Type B pancreatic cell (in vitro differentiated cells): ENCODE measurements at regions not wholly inside any gene's neighbourhood (a gene's known extent, or its start where the extent isn't known, plus 50 kb on each side); places are given as distances from the start of the nearest gene placed in this dataset.

ENCODE experiments used
- DNase-seq: peaks from one replicate; pipeline ENCODE4 v3.0.0; 2021; ENCODE audit warnings: mixed read lengths; ENCODE audit not compliant: unreplicated experiment; ENCODE audit errors: extremely low spot score
- H3K27ac Mint-ChIP-seq: 2 replicates; pipeline ENCODE4 v1.8.0; 2021; ENCODE audit warnings: mild to moderate bottlenecking, mixed read lengths
- H3K27me3 Mint-ChIP-seq: 2 replicates; pipeline ENCODE4 v1.8.0; 2021; ENCODE audit warnings: mixed read lengths
- H3K36me3 Mint-ChIP-seq: 2 replicates; pipeline ENCODE4 v1.8.0; 2021; ENCODE audit warnings: mixed read lengths
- H3K4me1 Mint-ChIP-seq: one replicate; pipeline ENCODE4 v1.8.0; 2021; ENCODE audit warnings: mixed read lengths; ENCODE audit not compliant: unreplicated experiment
- H3K4me3 Mint-ChIP-seq: 2 replicates; pipeline ENCODE4 v1.8.0; 2021; ENCODE audit warnings: mild to moderate bottlenecking, mixed read lengths
- H3K9me3 Mint-ChIP-seq: 2 replicates; pipeline ENCODE4 v1.8.0; 2021; ENCODE audit warnings: mixed read lengths
- TF ChIP-seq, protein P1 (sequence below): fragments of 200-600 bp; sonication (generic); conservative IDR thresholded peaks from 2 replicates; pipeline ENCODE4 v1.5.0; 2021; ENCODE audit warnings: antibody characterized with exemption, mild to moderate bottlenecking

DNA sequence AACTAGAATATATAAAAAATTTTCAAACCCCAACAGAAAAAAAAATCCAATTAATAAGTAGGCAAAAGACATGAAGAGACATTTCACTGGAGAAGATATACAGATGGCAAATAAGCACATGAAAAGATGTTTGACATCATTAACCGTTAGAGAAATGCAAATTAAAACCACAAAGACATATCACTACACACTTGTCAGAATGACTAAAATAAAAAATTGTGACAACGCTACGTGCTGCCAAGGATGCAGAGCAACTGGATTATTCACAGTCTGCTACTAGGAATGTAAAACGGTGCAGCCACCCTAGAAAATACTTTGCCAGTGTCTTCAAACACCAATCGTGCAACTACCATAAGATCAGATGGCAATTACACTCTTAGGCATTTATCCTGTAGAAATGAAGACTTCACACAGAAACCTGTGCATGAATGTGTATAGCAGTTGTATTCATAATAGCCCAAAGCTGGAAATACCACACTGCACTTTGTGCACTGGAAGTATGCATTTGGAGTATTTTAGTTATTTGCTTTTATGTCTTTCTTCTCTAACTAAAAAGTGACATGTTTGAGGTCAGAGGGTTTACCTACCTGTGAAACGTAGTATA, 75.3 kb upstream of the PALMD start:
- Mint-ChIP-seq H3K4me3 (no peak overlapping the region), H3K4me1 (no peaks in the 10 kb centered on the region), H3K27ac (no peak overlapping the region), H3K36me3 (no peaks in the 10 kb centered on the region), H3K9me3 (no peaks in the 10 kb centered on the region), H3K27me3 (no peaks in the 10 kb centered on the region)
- TF ChIP-seq, protein P1, sequence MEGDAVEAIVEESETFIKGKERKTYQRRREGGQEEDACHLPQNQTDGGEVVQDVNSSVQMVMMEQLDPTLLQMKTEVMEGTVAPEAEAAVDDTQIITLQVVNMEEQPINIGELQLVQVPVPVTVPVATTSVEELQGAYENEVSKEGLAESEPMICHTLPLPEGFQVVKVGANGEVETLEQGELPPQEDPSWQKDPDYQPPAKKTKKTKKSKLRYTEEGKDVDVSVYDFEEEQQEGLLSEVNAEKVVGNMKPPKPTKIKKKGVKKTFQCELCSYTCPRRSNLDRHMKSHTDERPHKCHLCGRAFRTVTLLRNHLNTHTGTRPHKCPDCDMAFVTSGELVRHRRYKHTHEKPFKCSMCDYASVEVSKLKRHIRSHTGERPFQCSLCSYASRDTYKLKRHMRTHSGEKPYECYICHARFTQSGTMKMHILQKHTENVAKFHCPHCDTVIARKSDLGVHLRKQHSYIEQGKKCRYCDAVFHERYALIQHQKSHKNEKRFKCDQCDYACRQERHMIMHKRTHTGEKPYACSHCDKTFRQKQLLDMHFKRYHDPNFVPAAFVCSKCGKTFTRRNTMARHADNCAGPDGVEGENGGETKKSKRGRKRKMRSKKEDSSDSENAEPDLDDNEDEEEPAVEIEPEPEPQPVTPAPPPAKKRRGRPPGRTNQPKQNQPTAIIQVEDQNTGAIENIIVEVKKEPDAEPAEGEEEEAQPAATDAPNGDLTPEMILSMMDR = no peak
- DNase-seq = no peak

DNA sequence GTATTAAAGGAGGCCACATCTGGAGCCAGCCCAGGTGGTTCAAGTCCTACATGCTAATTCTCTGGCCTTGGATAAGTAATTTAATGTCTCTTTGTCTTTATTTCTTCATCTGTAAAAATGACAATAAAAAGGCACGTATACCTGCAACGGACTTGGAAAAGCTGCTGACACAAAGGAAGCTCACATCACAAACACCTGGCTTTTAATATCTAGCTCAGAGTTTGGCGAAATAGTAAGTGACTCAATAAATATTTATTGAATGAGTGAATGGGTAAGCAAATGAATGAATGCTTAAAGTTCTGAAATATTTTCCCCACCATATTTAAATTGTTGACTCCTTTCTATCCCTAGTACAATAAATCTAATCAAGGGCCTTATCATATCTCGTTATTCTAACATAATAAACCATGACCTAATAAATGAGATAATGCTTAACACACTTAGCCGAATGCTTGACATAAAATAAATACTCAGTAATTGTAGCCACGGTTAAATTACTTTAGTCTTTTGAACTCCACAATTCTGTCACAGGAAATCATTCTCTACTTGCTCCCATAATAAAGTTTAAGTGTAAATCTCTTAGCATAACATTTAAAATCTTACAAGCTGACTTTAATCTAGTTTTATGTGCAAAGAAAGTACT, 74.7 kb upstream of the PALMD start:
- no peak for DNase-seq
- no peak overlapping the region for H3K27ac Mint-ChIP-seq
- no peaks in the 10 kb centered on the region for H3K36me3 Mint-ChIP-seq
- no peaks in the 10 kb centered on the region for H3K4me1 Mint-ChIP-seq
- H3K27me3 Mint-ChIP-seq = no peaks in the 10 kb centered on the region
- no peaks in the 10 kb centered on the region for H3K9me3 Mint-ChIP-seq
- no peak overlapping the region for H3K4me3 Mint-ChIP-seq
- TF ChIP-seq, protein P1 = no peak

DNA sequence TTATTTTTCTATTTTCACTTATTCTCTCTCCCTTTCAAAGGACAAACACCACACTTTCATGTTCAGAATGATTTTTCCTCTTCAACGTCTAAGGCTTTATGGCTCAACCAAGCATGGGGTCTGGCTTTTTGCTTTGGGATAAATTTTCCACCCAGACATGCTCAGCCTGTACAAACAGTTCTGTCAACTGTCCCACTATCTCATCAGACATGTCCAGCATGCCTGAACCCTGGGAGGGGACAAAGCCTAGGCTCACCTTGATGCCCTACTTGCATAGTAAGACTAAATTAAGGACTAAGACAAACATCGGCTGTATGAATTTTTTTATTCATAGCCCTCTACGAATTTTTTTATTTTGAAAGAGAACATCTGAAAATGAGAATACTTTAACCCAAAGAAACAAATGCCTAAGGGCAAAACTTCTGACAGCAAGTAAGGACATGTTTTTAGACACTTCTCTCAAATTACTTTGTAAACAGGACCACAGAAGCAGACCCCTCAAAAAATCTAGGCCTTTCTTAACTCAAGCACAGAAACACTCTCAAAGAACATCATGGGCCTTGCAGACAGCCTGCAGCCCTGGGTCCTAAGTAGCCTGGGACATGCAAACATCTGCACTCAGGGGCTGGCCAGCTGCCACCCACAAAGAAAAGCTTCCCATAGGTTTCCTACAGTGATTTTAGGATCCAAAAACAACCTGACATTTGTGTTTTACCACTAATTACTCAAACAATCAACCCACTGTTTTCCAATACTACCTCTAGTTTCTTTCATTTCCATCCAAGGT, 72.3 kb upstream of the PALMD start:
- H3K9me3 Mint-ChIP-seq = no peaks in the 10 kb centered on the region
- no peak overlapping the region for H3K27ac Mint-ChIP-seq
- TF ChIP-seq, protein P1 = no peak
- H3K4me3 Mint-ChIP-seq = no peak overlapping the region
- H3K36me3 Mint-ChIP-seq = no peaks in the 10 kb centered on the region
- H3K4me1 Mint-ChIP-seq = no peaks in the 10 kb centered on the region
- DNase-seq = no peak
- H3K27me3 Mint-ChIP-seq = no peaks in the 10 kb centered on the region

DNA sequence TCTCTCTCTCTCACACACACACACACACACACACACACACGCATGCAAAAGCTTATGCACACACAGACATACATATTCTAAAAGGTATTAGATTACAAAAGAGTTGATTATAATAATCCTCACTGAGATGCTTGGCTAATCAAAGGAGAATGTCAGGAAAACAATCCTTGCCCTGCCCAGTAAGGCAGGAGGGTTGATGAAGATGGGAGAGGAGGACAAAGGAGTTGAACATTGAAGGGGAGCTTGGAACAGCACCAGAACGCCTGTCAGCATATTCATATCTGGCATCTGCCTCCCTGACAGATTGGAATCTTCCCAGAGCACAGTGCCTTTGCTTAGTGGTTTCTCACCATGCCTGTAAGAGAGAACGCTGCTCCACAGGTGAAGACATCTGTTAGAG, 68.6 kb upstream of the PALMD start:
- H3K36me3 Mint-ChIP-seq = no peaks in the 10 kb centered on the region
- peaks cover 4% of the 10 kb centered on the region for H3K4me1 Mint-ChIP-seq
- H3K27ac Mint-ChIP-seq = no peak overlapping the region
- H3K27me3 Mint-ChIP-seq = no peaks in the 10 kb centered on the region
- H3K9me3 Mint-ChIP-seq = no peaks in the 10 kb centered on the region
- TF ChIP-seq, protein P1 = no peak
- no peak for DNase-seq
- no peak overlapping the region for H3K4me3 Mint-ChIP-seq

DNA sequence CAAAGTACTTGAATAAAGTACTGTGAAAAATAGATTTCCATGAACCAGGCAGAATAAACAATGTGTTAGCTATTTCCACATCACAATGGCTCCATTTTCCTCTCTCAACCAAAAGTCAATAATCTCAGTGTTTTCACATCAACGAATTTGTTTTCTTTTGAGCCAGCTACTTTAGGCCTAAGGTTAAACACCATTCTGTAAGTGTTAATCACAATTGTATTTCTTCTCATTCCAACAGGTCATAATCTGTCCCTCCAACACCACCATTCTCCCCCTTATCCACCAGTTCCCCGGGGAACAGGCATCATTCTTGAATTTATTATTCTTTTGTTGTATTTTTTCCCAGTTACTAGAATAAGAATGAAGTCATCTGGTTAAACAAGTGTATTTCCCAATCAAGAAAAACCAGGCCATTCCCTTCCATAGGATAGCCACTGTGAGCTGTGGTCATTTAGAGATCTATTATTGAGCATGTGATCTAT, 66.2 kb upstream of the PALMD start:
- Mint-ChIP-seq H3K27me3 (no peaks in the 10 kb centered on the region), H3K4me1 (peaks cover 4% of the 10 kb centered on the region), H3K4me3 (no peak overlapping the region), H3K36me3 (no peaks in the 10 kb centered on the region), H3K27ac (no peak overlapping the region), H3K9me3 (no peaks in the 10 kb centered on the region)
- TF ChIP-seq, protein P1 = no peak
- DNase-seq = no peak
